GM18517 (cell line): ENCODE measurements at regions not wholly inside any gene's neighbourhood (a gene's known extent, or its start where the extent isn't known, plus 50 kb on each side); places are given as distances from the start of the nearest gene placed in this dataset.

Source experiments
- ATAC-seq: cut with Tn5 transposase; IDR thresholded peaks from one replicate; pipeline ENCODE4 v1.9.1; 2021; ENCODE audit warnings: mild to moderate bottlenecking, moderate library complexity; ENCODE audit not compliant: unreplicated experiment

- no peak for ATAC-seq
Measured at GRCh38 chr6:141594874-141595273, 537.9 kb upstream of the GJE1 start.

GRCh38 chr6:141593311-141593710 lies 539.4 kb upstream of the GJE1 start:
- ATAC-seq, result no peak

- no peak for ATAC-seq
Measured at GRCh38 chr6:141587482-141588266, 545.1 kb upstream of the GJE1 start.

GRCh38 chr6:141580988-141581552 lies 551.7 kb upstream of the GJE1 start:
- no peak for ATAC-seq

GRCh38 chr6:141580131-141580530 lies 552.6 kb upstream of the GJE1 start:
- no peak for ATAC-seq

GRCh38 chr6:141576751-141577150 lies 556.0 kb upstream of the GJE1 start:
- ATAC-seq, result no peak

GRCh38 chr6:141562851-141563763 lies 569.6 kb upstream of the GJE1 start:
- peak; percentile 96 for ATAC-seq

- peak; percentile 21 for ATAC-seq
Measured at GRCh38 chr6:141562186-141562811, 570.4 kb upstream of the GJE1 start.

- ATAC-seq, result no peak
Measured at GRCh38 chr6:141561154-141561553, 571.6 kb upstream of the GJE1 start.

GRCh38 chr6:141552463-141552862 lies 580.3 kb upstream of the GJE1 start:
- ATAC-seq, result peak; percentile 78

- ATAC-seq, result no peak
Measured at GRCh38 chr6:141552031-141552430, 580.7 kb upstream of the GJE1 start.

- ATAC-seq, result no peak
Measured at GRCh38 chr6:141551318-141551717, 581.4 kb upstream of the GJE1 start.

- ATAC-seq, result no peak
Measured at GRCh38 chr6:141550471-141550870, 582.3 kb upstream of the GJE1 start.

GRCh38 chr6:141548966-141549365 lies 583.8 kb upstream of the GJE1 start:
- no peak for ATAC-seq

- ATAC-seq, result no peak
Measured at GRCh38 chr6:141541581-141542324, 591.0 kb upstream of the GJE1 start.

GRCh38 chr6:141540207-141540606 lies 592.5 kb upstream of the GJE1 start:
- ATAC-seq, result no peak

GRCh38 chr6:141539617-141540016 lies 593.1 kb upstream of the GJE1 start:
- ATAC-seq, result no peak

GRCh38 chr6:141532211-141532610 lies 600.5 kb upstream of the GJE1 start:
- no peak for ATAC-seq

- ATAC-seq, result no peak
Measured at GRCh38 chr6:141531040-141531439, 601.7 kb upstream of the GJE1 start.

- no peak for ATAC-seq
Measured at GRCh38 chr6:141528596-141528995, 604.1 kb upstream of the GJE1 start.
